BE2C (cell line): ENCODE measurements at regions not wholly inside any gene's neighbourhood (a gene's known extent, or its start where the extent isn't known, plus 50 kb on each side); places are given as distances from the start of the nearest gene placed in this dataset.

Experiments
- DNase-seq: peaks from one replicate; pipeline ENCODE4 v3.0.0-alpha.2; 2020
- H3K27me3 ChIP-seq: fragments of 250-450 bp; sonication (Bioruptor Pico); 2 replicates; pipeline ENCODE4 v1.5.1; 2020; ENCODE audit warnings: mild to moderate bottlenecking
- H3K36me3 ChIP-seq: fragments of 250-450 bp; sonication (Bioruptor Pico); 2 replicates; pipeline ENCODE4 v1.5.1; 2020; ENCODE audit warnings: mild to moderate bottlenecking
- H3K4me1 ChIP-seq: fragments of 250-450 bp; sonication (Bioruptor Pico); 2 replicates; pipeline ENCODE4 v1.5.1; 2020
- H3K4me3 ChIP-seq: 2 replicates; pipeline ENCODE4 v1.5.1; 2011; ENCODE audit warnings: low read depth, low read length
- H3K9me3 ChIP-seq: fragments of 250-450 bp; sonication (Bioruptor Pico); 2 replicates; pipeline ENCODE4 v1.5.1; 2020
- CTCF ChIP-seq: IDR thresholded peaks from 2 replicates; pipeline ENCODE4 v1.5.1; 2012; ENCODE audit warnings: mild to moderate bottlenecking, low read depth, low read length

GRCh38 chr20:6866741-6867140 lies 99.3 kb downstream of the BMP2 start:
- DNase-seq: no peak
- Histone ChIP-seq H3K27me3 (no peaks in the 10 kb centered on the region; the same call in 1 of the 2 replicates), H3K9me3 (no peaks in the 10 kb centered on the region), H3K4me3 (no peak overlapping the region), H3K4me1 (no peaks in the 10 kb centered on the region), H3K36me3 (no peaks in the 10 kb centered on the region)
- no peak for TF ChIP-seq CTCF

- Histone ChIP-seq H3K9me3 (no peaks in the 10 kb centered on the region), H3K27me3 (no peaks in the 10 kb centered on the region; the same call in 1 of the 2 replicates), H3K4me1 (no peaks in the 10 kb centered on the region), H3K4me3 (no peak overlapping the region), H3K36me3 (no peaks in the 10 kb centered on the region)
- TF ChIP-seq CTCF: no peak
- DNase-seq: no peak
These were observed 101.4 kb downstream of the BMP2 start for GRCh38 chr20:6868861-6869260.

GRCh38 chr20:6870559-6870958 lies 103.1 kb downstream of the BMP2 start:
- no peak for TF ChIP-seq CTCF
- Histone ChIP-seq H3K4me1 (no peaks in the 10 kb centered on the region), H3K36me3 (no peaks in the 10 kb centered on the region), H3K9me3 (no peaks in the 10 kb centered on the region), H3K4me3 (no peak overlapping the region), H3K27me3 (no peaks in the 10 kb centered on the region; the same call in 1 of the 2 replicates)
- no peak for DNase-seq

DNA sequence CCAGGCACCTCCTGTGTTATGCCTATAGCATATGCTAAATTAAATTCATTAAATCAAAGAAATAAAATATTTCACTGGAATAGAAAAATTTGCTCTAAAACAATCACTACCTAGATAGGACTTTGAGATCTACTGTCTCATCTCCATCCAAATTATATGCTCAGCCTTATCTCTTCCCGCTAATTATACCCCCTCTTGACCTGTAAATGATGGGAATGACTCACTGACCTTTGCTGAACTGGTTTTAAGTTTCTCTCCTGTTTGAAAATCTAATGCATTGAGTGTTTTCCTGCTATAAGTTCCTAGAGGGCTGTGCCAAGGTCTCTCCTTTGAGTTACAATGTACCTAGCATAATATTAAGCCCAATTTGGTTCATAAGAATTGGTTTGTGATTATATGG lies 110.1 kb downstream of the BMP2 start:
- no peak overlapping the region for H3K4me3 ChIP-seq
- H3K9me3 ChIP-seq: no peaks in the 10 kb centered on the region
- no peaks in the 10 kb centered on the region for H3K36me3 ChIP-seq
- DNase-seq: no peak
- H3K27me3 ChIP-seq: no peaks in the 10 kb centered on the region; the same call in 1 of the 2 replicates
- TF ChIP-seq CTCF: no peak
- H3K4me1 ChIP-seq: no peaks in the 10 kb centered on the region

GRCh38 chr20:6882561-6883291 lies 115.2 kb downstream of the BMP2 start:
- DNase-seq: no peak
- H3K36me3 ChIP-seq: no peaks in the 10 kb centered on the region
- no peak overlapping the region for H3K4me3 ChIP-seq
- no peaks in the 10 kb centered on the region for H3K9me3 ChIP-seq
- H3K4me1 ChIP-seq: no peaks in the 10 kb centered on the region
- TF ChIP-seq CTCF: no peak
- H3K27me3 ChIP-seq: no peaks in the 10 kb centered on the region; the same call in 1 of the 2 replicates

GRCh38 chr20:6884114-6884513 lies 116.6 kb downstream of the BMP2 start:
- no peaks in the 10 kb centered on the region for H3K27me3 ChIP-seq
- no peaks in the 10 kb centered on the region for H3K9me3 ChIP-seq
- no peaks in the 10 kb centered on the region for H3K36me3 ChIP-seq
- DNase-seq: no peak
- no peak for TF ChIP-seq CTCF
- no peak overlapping the region for H3K4me3 ChIP-seq
- H3K4me1 ChIP-seq: no peaks in the 10 kb centered on the region
